ENCODE measurements at regions not wholly inside any gene's neighbourhood (a gene's known extent, or its start where the extent isn't known, plus 50 kb on each side); places are given as distances from the start of the nearest gene placed in this dataset.

GRCh38 chr3:39752019-39752637 is 57.3 kb upstream of the MYRIP start:
- TF ChIP-seq CTCF (IDR thresholded peaks at IDR 0.05) (no peak), POLR2A (IDR thresholded peaks at IDR 0.05) (no peak)
